K562 (cell line): ENCODE measurements at regions not wholly inside any gene's neighbourhood (a gene's known extent, or its start where the extent isn't known, plus 50 kb on each side); places are given as distances from the start of the nearest gene placed in this dataset.

Experiments
- CREM ChIP-seq: IDR thresholded peaks from 2 replicates; pipeline ENCODE4 v1.6.1; 2014; ENCODE audit warnings: antibody characterized with exemption, low read depth
- GABPB1 ChIP-seq: sonication (generic); formaldehyde crosslinking; IDR thresholded peaks from 2 replicates; pipeline ENCODE4 v1.8.0; 2022; ENCODE audit warnings: mild to moderate bottlenecking, missing genetic modification reagents
- MTA2 ChIP-seq: fragments of 450-650 bp; IDR thresholded peaks from 2 replicates; pipeline ENCODE4 v1.6.1; 2016; ENCODE audit warnings: low read depth
- MYC ChIP-seq, 2 experiments: fragments of 250-450 bp in 1 of 2; sonication (Bioruptor Pico) in 1 of 2; IDR thresholded peaks; 2 replicates each; pipeline versions ENCODE4 v1.5.1 to v1.6.1; 2012 to 2021; ENCODE audit warnings: low read depth in 2 of 2, borderline replicate concordance in 1 of 2, improper control_type of control experiment in 1 of 2, low read length in 1 of 2, mild to moderate bottlenecking in 1 of 2, moderate library complexity in 1 of 2
- NR2C2 ChIP-seq, 2 experiments: fragments of 200-800 bp in 1 of 2; sonication (Bioruptor generic) in 1 of 2; sonication (generic) in 1 of 2; formaldehyde crosslinking in 1 of 2; IDR thresholded peaks; 2 replicates each; pipeline versions ENCODE4 v1.6.1 to v1.8.0; 2016 to 2022; ENCODE audit warnings: mild to moderate bottlenecking in 1 of 2, missing compliant biosample characterization in 1 of 2, missing genetic modification characterization in 1 of 2, missing genetic modification reagents in 1 of 2
- SAFB2 ChIP-seq: fragments of 200-400 bp; formaldehyde crosslinking; IDR thresholded peaks from 2 replicates; pipeline ENCODE4 v1.6.1; 2018; ENCODE audit warnings: borderline replicate concordance, low read length, low read depth, moderate library complexity; ENCODE audit not compliant: severe bottlenecking
- SAP30 ChIP-seq: fragments of 200-600 bp; sonication (generic); IDR thresholded peaks from 2 replicates; pipeline ENCODE4 v1.6.1; 2012; ENCODE audit warnings: borderline replicate concordance, low read depth, mild to moderate bottlenecking, moderate library complexity, low read length, control low read depth, inconsistent platforms; ENCODE audit not compliant: insufficient read depth, poor library complexity, severe bottlenecking
- TARDBP ChIP-seq: fragments of 450-650 bp; IDR thresholded peaks from 2 replicates; pipeline ENCODE4 v1.6.1; 2016
- ZKSCAN8 ChIP-seq: fragments of 200-800 bp; sonication (Bioruptor generic); IDR thresholded peaks from 2 replicates; pipeline ENCODE4 v1.6.1; 2016; ENCODE audit warnings: missing genetic modification characterization, missing compliant biosample characterization
- TF ChIP-seq, protein P1 (sequence below), 2 experiments: IDR thresholded peaks; 2 replicates each; pipeline ENCODE4 v1.6.1; 2011; ENCODE audit warnings: borderline replicate concordance in 1 of 2, control low read depth in 1 of 2, low read depth in 1 of 2, low read length in 1 of 2, mild to moderate bottlenecking in 1 of 2, mixed read lengths in 1 of 2, moderate library complexity in 1 of 2; ENCODE audit not compliant: insufficient read depth in 1 of 2, insufficient read length in 1 of 2, poor library complexity in 1 of 2, severe bottlenecking in 1 of 2; ENCODE audit errors: extremely low read depth in 1 of 2

DNA sequence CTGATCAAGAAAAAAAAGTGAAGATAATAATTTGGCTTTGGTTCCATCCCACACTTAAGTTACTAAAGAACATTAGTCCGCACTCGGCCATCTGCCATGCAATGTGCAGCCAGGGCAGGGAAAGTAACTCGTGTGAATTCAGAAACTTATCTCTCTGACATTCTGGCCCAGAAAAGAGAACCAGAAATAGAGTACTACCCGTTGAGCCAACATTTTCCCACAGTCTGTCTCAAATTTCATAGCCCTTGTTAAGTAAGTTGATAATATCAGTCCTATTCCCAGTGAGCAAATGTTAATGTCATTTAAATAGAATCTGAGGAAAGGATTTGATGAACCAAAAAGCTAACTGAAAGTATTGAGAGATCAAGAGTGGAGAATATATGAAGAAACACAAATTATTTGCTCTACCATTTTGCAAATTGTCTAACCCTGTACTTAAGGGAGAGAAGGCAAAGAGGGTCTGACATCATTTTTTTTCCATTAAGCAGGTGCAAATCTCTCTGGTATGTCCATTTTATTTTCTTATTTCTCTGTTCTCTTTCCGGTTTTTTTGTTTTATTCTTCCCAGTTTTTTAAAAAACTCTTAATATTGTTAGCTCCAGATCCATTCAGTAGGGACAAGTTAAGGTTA, 156.3 kb downstream of the NDFIP2 start:
- TF ChIP-seq NR2C2 (CRISPR knock-in tag; IDR thresholded peaks at IDR 0.05) (no peak), NR2C2 (tag; IDR thresholded peaks at IDR 0.05) (no peak), MYC (IDR thresholded peaks at IDR 0.05; ENCODE audit: low read depth, low read length) (no peak), MYC (CRISPR knock-in tag; IDR thresholded peaks at IDR 0.05; ENCODE audit: borderline replicate concordance, low read depth) (no peak), MTA2 (no peak), ZKSCAN8 (CRISPR knock-in tag) (no peak), TARDBP (no peak), CREM (no peak), SAFB2 (no peak), SAP30 (no peak), GABPB1 (CRISPR knock-in tag) (no peak)
- TF ChIP-seq, protein P1, sequence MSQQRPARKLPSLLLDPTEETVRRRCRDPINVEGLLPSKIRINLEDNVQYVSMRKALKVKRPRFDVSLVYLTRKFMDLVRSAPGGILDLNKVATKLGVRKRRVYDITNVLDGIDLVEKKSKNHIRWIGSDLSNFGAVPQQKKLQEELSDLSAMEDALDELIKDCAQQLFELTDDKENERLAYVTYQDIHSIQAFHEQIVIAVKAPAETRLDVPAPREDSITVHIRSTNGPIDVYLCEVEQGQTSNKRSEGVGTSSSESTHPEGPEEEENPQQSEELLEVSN (IDR thresholded peaks at IDR 0.05; ENCODE audit: borderline replicate concordance in 1 of 2, extremely low read depth in 1 of 2, insufficient read depth in 1 of 2, insufficient read length in 1 of 2, low read depth in 1 of 2, low read length in 1 of 2, poor library complexity in 1 of 2, severe bottlenecking in 1 of 2): no peak
